ENCODE measurements at regions not wholly inside any gene's neighbourhood (a gene's known extent, or its start where the extent isn't known, plus 50 kb on each side); places are given as distances from the start of the nearest gene placed in this dataset.

DNA sequence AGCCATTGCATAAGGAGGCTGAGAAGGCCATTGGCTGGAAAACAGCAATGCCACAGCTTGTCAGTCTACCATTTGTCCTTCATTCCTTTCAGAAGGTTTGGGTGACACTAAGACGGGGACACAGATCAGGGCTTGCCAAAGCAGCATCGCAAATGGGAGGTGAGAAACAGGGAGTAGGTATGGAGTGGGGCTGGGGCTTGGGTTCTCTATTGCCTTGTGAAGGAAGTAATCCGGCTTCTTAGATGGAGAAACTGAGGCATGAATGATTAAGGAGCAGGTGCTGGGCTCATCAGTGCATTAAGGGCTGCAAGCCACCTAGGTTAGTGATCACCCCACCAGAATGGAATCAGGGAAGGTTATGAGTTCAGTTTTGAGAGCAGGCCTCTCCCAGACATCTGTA lies 115.6 kb upstream of the NMNAT3 start:
- no peak overlapping the region for H3K4me3 ChIP-seq (ENCODE audit: low read depth, low read length)
- DNase-seq (ENCODE audit: low read depth), result no peak

DNA sequence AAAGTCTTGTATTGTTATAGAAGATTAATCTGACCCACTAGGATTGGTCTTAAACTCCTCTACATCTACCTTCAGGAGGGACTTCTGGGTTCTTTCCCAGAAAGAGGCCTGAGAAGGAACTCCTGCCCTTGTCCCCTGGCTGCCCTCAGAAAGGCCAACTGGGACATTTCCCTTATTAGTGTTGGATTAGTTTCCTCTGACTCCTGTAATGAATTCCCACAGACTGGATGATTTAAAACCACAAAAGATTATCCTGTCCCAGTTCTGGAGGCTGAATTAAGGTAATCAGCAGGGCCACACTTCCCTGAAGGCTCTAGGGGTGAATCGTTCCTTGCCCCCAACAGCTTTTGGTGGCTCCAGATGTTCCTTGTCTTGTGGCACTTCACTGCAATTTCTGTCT lies 102.8 kb upstream of the NMNAT3 start:
- DNase-seq (ENCODE audit: low read depth), result no peak
- no peak overlapping the region for H3K4me3 ChIP-seq (ENCODE audit: low read depth, low read length)

- no peak for DNase-seq (ENCODE audit: low read depth)
- no peak overlapping the region for H3K4me3 ChIP-seq (ENCODE audit: low read depth, low read length)
These were observed 101.0 kb upstream of the NMNAT3 start for GRCh38 chr3:139778682-139779233.

GRCh38 chr3:139774560-139775302 lies 97.0 kb upstream of the NMNAT3 start:
- H3K4me3 ChIP-seq (ENCODE audit: low read depth, low read length), result no peak overlapping the region
- peak; percentile 53 for DNase-seq (ENCODE audit: low read depth)

GRCh38 chr3:139772539-139773500 lies 95.0 kb upstream of the NMNAT3 start:
- H3K4me3 ChIP-seq (ENCODE audit: low read depth, low read length), result no peak overlapping the region
- DNase-seq (ENCODE audit: low read depth), result peak; percentile 93

- H3K4me3 ChIP-seq (ENCODE audit: low read depth, low read length), result no peak overlapping the region
- no peak for DNase-seq (ENCODE audit: low read depth)
These were observed 93.6 kb upstream of the NMNAT3 start for GRCh38 chr3:139771331-139771730.

GRCh38 chr3:139770577-139770976 lies 92.8 kb upstream of the NMNAT3 start:
- no peak overlapping the region for H3K4me3 ChIP-seq (ENCODE audit: low read depth, low read length)
- DNase-seq (ENCODE audit: low read depth), result no peak

DNA sequence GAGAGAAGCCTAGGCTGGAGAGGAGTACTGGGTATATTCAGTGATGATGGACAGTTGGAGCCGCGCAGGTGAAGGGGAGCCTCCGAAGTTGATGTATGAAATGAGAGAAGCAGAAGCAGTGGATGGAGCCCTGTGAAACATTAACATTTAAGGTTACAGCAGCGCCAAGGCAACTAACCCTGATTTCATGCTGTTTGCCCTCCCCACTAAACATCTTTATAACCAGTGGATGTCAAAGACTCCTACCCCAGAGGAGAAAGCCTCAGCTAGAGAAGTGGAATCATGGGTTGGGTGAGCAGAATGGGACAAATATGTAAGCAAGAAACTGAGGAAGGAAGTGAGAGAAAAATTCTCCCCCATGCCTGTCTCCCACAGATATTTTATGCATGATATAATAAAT lies 92.0 kb upstream of the NMNAT3 start:
- no peak for DNase-seq (ENCODE audit: low read depth)
- H3K4me3 ChIP-seq (ENCODE audit: low read depth, low read length), result no peak overlapping the region

DNA sequence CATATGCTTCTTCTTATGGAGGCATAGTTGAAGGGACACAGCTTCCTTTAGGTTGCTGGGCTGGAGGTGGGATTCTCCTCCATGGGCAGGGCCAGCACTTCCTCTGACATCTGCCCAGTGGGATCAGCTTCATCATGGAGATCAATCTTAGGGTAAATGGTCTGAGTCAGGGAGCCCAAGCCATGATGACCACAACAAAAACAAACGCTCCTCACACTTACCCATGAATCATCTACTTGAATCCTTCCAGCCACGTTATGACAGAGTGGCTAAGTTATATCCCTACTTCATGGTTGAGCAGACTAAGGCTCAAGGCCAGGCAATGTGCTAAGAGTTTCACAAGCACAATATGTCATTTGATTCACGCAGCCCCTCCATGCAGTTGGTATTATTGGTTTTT lies 87.2 kb upstream of the NMNAT3 start:
- peak; percentile 86 for DNase-seq (ENCODE audit: low read depth)
- H3K4me3 ChIP-seq (ENCODE audit: low read depth, low read length), result no peak overlapping the region

GRCh38 chr3:139764069-139764905 lies 86.5 kb upstream of the NMNAT3 start:
- no peak overlapping the region for H3K4me3 ChIP-seq (ENCODE audit: low read depth, low read length)
- DNase-seq (ENCODE audit: low read depth), result no peak

DNA sequence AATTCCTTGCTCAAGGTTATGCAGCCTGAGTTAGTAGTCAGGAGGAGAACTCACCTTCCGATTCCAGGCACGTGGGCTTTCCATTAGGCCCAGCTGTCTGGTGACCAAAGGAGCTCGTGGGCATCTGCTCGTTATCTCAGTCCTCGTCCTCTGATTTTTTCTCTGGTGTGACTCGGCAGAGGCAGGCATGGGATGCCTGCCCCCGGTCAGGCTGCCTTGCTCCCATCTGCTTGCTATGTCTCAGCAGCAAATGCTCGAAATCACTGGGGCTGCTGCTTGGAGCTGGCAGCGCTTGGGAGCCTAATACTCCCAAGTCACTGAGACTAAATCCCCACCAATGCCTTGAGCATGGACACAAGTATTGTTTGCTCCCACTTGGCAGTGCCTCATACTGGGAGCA lies 84.5 kb upstream of the NMNAT3 start:
- no peak overlapping the region for H3K4me3 ChIP-seq (ENCODE audit: low read depth, low read length)
- no peak for DNase-seq (ENCODE audit: low read depth)

DNA sequence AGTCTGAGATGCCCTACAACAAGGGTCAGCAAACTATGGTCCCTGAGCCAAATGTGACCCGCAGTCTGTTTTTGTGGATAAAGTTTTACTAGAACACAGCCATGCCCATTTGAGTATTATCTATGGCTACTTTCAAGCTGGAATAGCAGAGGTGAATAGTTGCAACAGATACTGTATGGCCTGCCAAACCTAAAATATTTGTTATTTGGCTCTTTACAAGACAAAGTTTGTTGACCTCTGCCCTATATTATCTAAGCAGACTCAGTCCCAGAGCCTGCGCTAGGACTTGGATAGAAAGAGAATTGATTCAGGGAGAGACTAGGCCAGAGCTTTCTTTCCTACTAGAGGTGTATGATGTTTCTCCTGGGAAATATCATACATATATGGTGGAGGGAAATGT lies 81.7 kb upstream of the NMNAT3 start:
- no peak overlapping the region for H3K4me3 ChIP-seq (ENCODE audit: low read depth, low read length)
- DNase-seq (ENCODE audit: low read depth), result no peak

GRCh38 chr3:139758654-139759291 lies 81.0 kb upstream of the NMNAT3 start:
- H3K4me3 ChIP-seq (ENCODE audit: low read depth, low read length), result no peak overlapping the region
- DNase-seq (ENCODE audit: low read depth), result peak; percentile 54

- DNase-seq (ENCODE audit: low read depth), result no peak
- no peak overlapping the region for H3K4me3 ChIP-seq (ENCODE audit: low read depth, low read length)
These were observed 79.8 kb upstream of the NMNAT3 start for GRCh38 chr3:139757448-139758030.

DNA sequence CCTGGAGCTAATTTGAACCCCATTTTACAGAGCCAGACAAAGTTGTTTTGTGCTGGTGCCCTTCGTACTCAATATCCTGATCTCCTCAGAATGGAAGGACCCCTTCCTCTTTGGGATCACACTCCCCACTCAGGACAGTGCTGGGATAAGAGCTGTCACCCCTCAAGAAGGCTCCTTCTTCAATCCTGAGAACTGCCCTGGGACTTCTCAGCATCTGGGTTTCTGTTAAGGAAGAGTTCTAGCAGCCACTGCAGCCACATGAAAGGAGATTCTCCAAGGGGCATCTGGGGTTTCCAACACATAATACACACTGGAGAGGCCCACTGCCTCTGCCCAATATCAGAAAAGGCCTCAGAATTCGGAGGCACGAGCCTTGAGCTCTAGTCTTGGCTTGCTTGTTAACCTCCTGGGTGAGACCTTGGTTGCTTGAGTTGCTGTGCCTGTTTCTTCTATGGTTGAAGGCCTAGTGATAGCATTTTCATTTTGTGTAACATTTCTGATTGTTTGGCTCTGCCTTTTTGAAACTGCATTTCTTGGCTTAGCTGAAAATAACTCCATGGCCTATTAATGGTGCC lies 78.8 kb upstream of the NMNAT3 start:
- H3K4me3 ChIP-seq (ENCODE audit: low read depth, low read length), result no peak overlapping the region
- no peak for DNase-seq (ENCODE audit: low read depth)

DNA sequence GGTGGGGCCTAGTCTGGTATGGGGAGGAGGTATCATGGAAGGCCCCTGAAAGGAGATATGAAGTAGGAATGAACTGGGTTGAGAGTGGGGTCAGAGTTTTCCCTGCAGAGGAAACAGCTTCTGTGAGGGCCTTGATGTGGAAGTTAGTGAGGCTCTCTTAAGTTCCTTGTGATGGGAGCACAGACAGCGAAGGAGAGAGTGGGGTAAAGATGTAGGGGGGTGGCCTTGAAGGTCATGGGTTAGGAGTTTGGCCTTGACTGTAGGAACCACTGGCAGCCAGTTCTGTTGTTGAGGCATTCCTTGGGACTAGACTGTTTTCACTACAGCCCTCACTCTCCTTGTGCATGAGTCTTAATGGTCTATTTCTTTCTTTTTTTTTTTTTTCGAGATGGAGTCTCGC lies 77.8 kb upstream of the NMNAT3 start:
- H3K4me3 ChIP-seq (ENCODE audit: low read depth, low read length), result no peak overlapping the region
- no peak for DNase-seq (ENCODE audit: low read depth)

DNA sequence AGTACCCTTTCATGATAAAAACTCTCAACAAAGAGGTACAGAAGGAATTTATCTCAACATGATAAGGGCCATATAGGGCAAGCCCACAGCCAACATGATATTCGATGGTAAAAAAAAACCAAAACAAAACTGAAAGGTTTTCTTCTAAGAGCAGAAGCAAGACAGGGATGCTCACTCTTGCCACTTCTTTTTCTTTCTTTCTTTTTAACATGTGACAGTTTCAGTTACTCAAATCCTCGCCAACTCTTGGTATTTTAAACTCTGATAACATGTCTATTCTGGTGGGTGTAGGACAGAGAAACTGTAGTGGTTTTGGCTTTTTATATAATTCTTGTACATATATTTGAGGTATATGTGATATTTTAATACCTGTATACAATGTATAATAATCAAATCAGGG lies 74.0 kb upstream of the NMNAT3 start:
- H3K4me3 ChIP-seq (ENCODE audit: low read depth, low read length), result no peak overlapping the region
- DNase-seq (ENCODE audit: low read depth), result no peak

DNA sequence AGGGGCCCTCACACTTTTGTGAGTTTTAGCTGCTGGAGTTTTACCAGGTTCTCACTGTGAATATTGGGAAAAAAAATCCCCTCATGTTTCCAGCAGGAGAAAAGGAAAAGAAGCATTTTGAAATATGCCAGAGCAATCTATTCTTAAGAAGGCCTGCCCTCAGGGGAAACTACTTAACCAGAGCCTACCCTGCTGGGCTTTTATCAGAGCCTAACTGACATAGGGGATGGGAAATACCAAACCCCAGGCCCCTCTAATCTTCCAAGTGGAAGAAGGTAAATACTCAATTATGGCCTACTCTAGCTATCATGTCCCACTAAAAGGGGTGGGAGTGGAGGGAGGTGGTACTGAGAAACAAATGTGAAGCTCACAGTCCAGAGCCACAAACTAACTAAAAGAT lies 68.7 kb upstream of the NMNAT3 start:
- no peak overlapping the region for H3K4me3 ChIP-seq (ENCODE audit: low read depth, low read length)
- no peak for DNase-seq (ENCODE audit: low read depth)
